ENCODE measurements at regions not wholly inside any gene's neighbourhood (a gene's known extent, or its start where the extent isn't known, plus 50 kb on each side); places are given as distances from the start of the nearest gene placed in this dataset.

- no peak for TF ChIP-seq SP1 (IDR thresholded peaks at IDR 0.05; ENCODE audit: low read depth, low read length)
- no peak for TF ChIP-seq EP300 (IDR thresholded peaks at IDR 0.05; ENCODE audit: borderline replicate concordance in 1 of 2, low read depth in 2 of 2, low read length in 2 of 2)
- TF ChIP-seq SRF (IDR thresholded peaks at IDR 0.05; ENCODE audit: low read depth, low read length), result no peak
- TF ChIP-seq CTBP2 (IDR thresholded peaks at IDR 0.05; ENCODE audit: borderline replicate concordance, insufficient read depth, insufficient read length, low read length), result no peak
- no peak for TF ChIP-seq SIN3A (conservative IDR thresholded peaks at IDR 0.05 in 1 of 2, IDR thresholded peaks at IDR 0.05 in 1 of 2; ENCODE audit: low read depth in 1 of 2, low read length in 2 of 2)
- TF ChIP-seq BRCA1 (IDR thresholded peaks at IDR 0.05; ENCODE audit: low read depth, low read length), result no peak
- TF ChIP-seq KDM5A (IDR thresholded peaks at IDR 0.05; ENCODE audit: low read length), result no peak
- TF ChIP-seq HDAC6 (IDR thresholded peaks at IDR 0.05; ENCODE audit: low read depth, low read length), result no peak
- TF ChIP-seq TEAD4 (IDR thresholded peaks at IDR 0.05; ENCODE audit: low read depth, low read length), result no peak
These were observed 646.9 kb upstream of the TMEM132C start (continued) for GRCh38 chr12:127619869-127620734.
